Islet of Langerhans (tissue), 1 donor: ENCODE measurements at regions not wholly inside any gene's neighbourhood (a gene's known extent, or its start where the extent isn't known, plus 50 kb on each side); places are given as distances from the start of the nearest gene placed in this dataset.

Experiments used
- FAIRE-seq: peaks from one replicate; lab custom pipeline; 2011; peaks lifted over from hg19 to GRCh38; lab: Jason Lieb, UNC

DNA sequence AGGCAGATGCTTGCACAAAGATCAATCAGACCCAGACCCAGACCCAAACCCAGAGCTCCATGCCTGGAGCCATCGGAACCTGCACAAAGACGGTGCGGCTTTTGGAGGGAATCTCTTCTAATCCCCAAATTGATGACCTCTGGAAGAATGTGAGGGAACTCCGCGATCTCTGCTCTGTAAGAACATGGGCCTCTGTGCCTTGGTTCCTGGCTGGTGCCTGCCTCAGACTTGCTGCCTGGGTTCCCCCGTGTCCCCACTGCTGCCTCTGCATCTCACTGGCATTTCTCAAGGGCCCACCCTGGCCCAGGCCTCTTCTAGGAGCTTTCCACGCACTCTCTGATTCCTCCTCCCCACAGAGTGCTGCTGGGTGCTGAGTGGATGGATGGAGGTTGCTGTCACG, 1044.4 kb downstream of the TBC1D22A start:
- no peak for FAIRE-seq

DNA sequence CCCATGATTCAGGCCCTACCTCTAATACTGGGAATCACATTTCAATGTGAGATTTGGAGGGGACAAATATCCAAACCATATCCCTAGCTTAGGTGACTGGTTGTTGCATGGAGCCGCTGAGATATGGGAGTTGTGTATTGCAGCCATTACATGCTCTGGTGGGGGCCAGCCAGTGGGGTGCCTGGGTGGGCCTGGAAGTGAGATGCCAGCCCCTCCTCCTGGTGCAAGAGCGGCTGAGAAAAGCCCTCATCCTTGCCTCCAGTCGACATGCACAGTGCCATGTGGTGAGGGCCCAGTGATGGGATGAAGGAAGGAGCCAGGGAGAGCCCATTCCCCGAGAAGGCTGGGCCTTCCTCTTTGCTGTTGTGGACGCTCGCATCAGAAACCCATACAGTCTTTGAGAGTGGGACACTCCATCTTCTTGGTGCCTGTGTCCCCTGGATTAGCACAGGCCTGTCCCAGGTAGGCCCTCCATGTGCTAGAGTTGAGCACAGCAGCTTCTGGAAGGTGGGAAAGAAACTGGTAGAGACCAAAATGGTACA, 1043.0 kb downstream of the TBC1D22A start:
- FAIRE-seq: no peak

DNA sequence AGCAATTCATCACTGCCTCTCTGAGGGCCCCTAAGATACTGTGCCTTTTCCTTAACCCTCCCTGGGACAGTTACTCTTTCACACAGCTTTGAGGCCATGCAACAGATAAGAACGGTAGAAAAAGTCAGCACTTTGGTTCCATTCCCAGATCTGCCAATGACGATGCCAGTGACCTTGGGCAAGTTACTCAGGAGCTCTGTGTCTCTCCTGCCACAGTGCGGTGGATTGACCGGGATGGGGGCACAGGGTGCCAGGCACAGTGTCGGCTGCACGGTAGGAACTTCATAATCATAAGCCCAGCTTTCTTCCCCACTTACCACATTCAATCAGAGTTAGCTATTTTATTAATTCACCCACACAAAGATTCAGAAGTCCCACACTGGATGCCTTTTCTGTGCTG, 1041.8 kb downstream of the TBC1D22A start:
- no peak for FAIRE-seq

DNA sequence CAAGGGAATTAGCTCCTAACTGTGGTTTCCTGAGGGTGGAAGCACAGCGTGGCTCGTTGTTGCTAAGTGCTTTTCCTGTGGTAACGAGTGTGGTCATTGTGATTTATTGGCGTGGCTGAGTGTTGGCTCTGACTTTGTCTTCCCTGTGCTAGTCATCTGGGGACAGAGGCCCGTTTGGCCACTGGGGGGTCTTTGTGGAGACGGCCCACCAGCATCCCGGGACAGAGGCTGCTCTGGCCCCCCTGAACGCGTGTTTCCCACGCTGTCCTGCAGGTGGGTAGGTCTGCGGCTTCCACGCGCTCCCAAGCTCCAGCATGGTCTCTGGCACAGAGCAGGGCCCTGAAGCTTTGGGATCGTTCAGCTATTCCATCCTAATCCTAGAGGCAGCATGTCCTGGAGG, 1040.0 kb downstream of the TBC1D22A start:
- no peak for FAIRE-seq

DNA sequence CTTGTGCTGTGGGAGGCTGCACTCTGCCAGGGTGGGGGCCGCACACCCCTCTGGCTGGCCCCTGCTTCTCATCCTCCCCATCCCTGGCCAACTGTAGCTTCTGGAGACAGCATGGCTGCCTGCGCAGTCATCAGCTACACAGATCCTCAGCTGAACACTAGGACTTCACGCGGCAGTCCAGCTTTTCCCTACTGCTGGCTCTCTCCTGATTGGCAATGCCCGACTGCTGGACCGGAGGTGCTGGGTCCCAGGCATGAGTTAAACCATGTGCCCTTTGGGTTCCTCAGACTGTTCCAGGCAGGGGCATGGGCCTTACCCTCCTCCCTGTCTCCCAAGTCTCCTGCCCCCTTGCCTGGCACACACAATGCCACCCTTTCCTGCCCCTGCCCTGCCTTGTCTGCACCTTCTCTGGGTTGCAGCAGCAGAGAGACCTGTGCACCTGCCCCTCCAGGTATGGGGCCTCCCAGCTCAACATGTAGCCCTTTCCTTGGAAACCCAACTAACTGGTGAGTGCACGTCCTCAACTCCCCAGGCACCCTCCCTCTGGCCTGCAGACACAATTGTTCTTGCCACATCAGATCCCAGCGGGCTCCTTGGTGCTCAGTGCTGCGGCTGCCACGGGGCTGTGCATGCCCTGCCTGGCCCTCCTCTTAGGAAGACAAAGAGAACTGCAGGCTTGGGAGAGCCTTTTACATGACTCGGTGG, 1039.2 kb downstream of the TBC1D22A start:
- FAIRE-seq: no peak

DNA sequence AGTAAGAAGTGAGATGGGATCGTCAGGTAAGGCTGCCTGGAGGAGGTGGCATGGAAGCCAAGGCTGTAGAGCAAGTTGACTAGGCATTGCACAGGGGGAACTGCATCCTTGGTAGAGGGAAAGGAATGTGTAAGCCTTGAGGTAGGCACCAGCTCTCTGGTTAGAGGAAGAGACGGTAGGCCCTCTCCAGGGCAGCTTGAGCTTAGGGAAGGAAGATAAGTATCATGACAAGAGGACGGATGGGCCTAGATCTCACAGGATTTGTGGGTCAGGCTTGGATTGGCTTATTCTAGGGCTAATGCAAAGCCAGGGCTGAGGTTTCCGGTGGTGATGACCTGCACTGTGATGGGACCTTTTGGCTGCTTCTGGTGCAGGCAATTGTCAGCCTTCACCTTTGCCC, 1035.8 kb downstream of the TBC1D22A start:
- FAIRE-seq: no peak

DNA sequence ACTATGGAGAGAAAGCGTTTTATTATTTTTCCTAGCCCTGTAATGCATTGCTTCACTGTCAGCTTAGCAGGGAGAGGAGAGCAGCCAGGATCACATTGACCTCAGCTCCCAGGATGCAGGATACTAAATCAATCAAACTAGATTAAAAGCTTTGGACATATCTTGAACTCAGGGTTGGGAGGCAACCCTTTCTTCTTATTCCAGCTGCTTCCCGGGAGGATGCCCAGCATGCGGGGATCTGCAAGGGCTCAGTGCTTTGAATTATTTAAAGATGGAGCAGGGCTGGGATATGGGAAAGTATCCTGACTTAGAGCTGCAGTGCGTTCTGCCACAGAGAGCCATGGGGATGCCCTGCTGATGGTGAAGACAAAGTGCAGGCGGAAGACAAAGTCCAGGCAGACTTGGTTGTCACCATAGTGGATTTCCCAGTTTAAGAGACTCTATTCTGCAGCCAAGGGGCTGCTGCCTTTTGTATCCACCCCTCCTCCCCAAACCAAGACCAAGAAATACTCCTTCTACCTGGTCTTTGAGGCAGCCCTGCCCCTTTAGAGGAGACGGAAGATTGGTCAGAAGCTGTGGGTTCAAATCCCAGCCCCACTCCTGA, 1035.0 kb downstream of the TBC1D22A start:
- FAIRE-seq: no peak

DNA sequence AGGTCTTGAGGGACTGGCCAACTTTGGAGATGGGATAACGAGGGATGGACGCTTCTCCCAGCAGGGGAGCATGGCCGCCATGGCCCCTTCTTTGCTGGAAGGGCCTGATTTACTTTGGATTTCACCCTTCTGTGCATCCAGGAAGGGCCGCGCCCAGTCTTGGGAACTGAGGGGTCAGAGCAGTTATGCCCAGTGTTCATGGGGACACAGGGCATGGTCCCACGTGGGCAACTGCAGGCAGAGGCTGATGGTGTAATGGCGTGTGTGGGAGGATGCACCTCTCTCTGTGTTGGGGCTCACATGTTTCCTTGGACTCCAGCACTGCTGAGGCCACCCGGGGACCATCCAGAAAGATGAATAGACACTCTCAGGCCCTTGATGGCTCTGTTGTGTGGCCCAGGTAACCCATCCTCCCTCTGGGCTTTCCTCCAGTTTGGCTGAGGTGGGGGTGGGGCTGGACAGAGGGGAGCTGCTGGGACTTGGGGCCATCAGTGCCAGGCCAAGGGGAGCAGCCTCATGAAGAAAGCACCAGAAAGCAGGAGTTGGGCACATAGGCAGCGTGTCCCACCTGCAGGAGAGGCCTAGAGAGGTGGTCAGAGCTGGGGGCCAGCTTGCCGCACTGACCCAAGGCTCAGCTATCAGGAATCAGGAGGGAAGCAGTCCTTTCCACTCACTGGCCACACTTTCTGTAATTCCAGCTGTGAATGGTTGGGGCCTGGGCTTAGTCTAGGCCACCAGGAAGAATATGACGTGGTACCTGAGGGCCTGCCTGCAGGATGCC, 1033.9 kb downstream of the TBC1D22A start:
- no peak for FAIRE-seq

DNA sequence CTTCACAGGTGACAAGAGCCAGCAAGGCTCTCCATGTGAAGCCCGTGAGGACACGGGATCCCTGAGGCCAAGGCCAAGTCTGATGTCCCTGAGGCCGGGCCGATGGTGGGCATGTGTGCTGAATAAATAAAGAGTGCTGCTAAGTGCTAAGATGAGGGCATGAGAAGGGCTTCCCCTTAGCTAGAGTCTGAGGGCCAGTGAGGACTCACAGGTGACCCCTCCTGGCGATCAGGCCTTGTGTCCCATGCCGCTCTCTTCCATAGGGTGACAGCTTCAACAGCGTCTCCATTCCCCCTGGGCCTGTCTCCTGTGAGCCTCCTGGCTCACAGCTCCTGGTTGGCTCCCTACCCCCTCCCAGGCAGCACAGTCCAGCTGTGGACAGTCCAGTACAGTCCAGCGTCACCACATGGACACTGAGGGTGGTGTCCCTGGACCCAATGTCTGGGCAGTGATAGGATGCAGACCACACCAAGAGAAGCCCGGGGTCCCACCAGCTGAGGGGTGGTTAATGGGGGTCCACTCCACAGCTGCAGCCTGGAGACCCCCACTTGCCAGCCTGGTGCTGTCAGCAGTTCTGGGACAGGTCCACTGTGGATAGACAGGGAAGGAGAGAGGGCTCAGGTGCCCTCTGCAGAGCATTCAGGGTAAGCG, 1033.2 kb downstream of the TBC1D22A start:
- no peak for FAIRE-seq

DNA sequence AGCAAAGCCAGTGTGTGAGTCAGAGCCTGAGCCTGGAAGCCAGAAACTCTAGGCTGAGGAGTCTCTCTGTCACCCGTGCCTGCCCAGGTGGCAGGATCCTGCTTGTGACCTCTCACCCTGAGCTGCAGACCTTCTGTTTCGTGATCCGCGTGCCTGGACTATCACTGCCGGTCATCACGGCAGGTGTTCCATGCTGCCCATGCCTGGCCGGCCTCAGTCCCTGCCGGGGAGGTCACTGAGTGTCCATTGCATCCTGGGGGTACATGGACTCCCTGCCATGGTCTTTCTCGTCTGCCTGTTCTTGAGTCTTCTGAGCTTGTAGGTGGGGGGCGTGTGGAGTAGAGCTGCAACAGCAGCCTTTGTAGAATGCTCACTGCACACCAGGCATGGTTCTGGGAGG, 1032.4 kb downstream of the TBC1D22A start:
- no peak for FAIRE-seq

DNA sequence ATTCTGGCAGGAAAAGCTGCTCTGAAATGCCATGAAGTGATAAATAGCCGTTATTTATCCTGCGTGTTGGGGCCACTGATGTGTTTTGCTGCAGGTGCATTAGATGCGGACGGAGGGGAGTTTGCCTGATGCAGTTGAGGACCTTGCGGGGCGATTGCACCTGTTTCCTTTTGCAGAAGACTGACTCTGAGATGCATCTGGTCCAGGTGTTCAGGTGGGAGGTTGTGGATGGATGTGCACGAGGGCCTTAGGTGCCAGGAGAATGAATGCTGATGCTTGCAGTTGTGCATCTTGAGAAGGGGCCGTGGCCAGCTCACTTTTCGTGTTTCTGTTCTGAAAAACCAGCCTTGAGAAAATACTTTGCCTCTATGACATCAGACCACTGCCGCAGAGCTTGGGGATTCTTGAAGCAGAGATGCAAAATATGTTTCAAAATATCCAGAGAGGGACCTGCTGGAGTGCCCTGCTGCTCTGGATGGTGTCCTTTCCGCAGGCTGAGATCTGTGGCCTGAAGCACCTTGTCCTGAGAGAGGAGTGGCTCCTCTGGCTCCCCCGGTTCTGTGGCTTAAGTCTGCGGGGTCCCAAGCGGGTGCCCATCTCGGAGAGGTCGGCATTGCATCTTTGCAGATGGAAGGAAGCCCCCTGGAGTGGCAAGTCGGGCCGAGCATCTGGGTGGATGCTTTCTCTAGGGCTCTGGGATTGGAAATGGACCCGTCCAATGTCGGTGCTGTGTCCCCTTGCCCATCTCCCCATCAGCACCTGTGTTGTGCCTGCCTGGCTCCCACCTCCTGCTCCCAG, 1031.1 kb downstream of the TBC1D22A start:
- no peak for FAIRE-seq

DNA sequence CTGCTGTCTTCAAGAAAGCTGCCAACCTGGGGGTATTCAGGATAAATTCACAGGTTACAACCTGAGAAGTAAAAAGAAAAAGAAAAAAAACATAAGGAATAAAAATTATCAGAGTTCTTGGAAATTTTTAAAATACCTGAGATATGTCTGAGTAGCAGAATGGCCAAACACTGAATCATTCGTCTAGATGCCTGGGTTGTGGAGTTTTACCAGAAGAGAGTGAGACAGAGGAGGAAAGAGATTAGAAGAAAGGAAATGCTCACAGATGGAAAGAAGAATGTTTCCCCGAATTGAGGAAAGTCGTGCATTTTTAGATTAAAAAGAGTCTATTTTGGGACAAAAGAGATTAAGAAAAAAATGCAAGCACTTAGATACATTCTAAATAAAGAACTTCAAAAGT, 1026.7 kb downstream of the TBC1D22A start:
- FAIRE-seq: no peak

DNA sequence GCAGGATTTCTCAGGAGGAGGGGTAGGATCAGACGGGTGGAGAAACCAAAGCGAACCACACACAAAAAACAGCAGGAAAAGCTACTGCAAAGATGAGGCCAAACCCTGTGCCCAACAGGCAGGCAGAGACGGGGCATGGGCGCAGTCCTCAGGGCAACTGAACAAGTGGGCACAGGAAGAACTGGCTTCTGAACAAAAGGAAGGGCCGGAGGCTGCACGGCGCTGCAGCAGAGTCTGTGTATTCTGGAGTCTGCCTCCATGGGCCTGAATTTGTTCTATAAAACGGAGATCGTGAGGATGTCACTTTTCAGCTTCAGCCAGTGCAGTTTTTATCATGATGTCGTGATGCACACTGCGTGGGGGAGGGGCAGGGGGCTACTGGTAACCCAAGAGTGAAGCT, 1026.0 kb downstream of the TBC1D22A start:
- no peak for FAIRE-seq

DNA sequence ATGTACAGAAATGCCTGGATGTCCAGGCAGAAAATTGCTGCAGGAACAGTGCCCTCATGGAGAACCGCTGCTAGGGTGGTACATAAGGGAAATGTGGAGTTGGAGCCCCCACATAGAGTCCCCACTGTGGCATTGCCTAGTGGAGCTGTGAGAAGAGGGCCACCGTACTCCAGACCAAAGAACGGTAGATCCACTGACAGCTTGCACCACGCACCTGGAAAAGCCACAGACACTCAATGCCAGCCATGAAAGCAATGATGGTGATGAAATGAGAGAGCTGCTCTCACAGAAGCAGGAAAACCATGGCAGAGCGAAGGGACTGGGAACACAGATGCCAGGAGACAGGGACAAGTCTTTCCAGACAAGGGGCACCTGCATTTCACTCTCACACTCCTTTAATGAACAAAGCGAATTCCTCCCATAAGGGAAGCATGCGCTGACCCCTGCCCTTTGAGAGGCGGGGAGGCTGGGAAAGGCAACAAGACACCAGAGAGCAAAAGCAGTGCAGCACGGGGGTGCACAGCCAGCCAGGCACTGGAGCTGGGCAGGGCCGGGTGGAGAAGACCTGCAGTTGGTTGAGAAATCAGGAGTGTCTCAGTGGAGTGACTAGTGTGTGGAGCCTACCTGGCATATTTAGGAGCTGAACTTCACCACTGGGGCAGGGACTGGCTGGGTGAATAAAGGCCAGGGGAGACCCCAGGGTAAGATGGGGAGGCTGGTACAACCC, 1025.2 kb downstream of the TBC1D22A start:
- no peak for FAIRE-seq

DNA sequence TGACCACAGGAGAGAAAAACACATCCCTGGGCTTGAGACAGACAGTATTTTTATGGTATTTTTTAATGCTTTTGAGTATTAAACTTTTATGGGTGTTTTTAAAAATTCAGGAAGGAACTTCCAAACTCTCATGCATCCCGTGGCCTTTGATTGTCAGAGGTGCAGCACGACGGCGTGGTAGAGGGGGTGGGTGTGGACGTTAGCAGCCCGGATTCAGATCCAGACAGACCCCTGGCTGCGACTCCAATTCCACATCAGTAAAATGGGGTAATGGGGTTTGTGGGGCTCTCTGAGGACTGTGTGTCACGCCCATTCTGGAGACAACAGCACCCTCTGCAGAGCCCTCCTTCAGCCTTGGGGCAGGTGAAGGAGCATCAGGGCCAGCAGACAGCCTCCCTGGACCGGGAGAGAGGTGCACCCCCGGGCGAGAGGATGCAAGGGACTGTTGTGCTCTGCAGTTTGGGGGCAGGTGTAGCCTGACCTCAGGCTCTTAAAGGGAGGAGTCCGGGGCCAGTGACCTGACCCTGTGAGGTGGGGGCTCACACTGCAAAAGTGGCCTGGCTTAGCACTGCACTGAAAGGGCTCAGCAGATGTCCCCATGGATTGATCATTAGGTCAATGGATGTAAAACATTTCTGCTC, 1024.3 kb downstream of the TBC1D22A start:
- FAIRE-seq: no peak

DNA sequence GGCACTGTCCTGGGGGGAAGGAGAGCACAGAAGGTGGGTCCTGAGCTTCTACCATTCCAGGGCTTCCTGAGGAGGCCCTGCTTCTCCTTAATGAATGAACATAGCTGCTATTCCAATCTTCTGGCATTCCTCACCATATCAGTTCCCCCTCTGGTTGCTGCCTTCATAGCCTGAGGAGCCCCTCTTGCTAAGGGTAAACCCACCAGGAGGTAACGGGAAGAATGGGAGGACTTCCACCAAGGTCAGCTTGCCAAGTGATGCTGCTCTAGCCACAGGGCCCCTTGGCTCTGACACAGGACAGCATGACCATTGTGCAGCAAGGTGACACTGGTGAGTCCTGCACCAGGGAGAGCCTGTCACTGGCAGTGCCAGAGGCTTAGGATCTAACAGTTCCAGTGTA, 1022.5 kb downstream of the TBC1D22A start:
- no peak for FAIRE-seq

DNA sequence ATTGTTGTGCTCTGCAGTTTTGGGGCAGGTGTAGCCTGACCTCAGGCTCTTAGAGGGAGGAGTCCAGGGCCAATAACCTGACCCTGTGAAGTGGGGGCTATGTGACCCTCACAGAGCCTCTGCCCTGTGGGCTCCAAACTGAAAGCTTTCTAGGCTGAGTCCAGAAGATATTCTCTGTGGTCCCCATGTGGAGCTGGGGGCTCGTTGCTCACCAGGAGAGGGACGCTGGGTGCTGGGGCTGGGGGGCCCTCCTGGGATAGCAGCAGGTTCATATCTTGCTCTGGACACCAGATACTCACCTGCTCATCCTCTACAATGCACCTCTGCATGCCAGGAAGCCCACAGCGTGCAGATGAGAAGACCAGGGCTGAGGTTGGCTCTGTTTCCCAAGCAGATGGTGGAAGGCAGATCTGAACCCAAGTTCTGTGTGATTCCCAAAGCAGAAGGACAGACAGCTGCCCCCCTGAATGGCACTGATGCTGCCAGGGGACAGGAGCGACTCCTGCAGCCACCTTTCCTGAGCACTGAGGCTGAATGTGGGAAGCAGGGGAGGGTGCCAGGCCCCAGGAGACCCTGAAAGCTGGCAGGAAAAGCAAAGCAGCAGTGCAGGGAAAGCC, 1022.0 kb downstream of the TBC1D22A start:
- FAIRE-seq: no peak

DNA sequence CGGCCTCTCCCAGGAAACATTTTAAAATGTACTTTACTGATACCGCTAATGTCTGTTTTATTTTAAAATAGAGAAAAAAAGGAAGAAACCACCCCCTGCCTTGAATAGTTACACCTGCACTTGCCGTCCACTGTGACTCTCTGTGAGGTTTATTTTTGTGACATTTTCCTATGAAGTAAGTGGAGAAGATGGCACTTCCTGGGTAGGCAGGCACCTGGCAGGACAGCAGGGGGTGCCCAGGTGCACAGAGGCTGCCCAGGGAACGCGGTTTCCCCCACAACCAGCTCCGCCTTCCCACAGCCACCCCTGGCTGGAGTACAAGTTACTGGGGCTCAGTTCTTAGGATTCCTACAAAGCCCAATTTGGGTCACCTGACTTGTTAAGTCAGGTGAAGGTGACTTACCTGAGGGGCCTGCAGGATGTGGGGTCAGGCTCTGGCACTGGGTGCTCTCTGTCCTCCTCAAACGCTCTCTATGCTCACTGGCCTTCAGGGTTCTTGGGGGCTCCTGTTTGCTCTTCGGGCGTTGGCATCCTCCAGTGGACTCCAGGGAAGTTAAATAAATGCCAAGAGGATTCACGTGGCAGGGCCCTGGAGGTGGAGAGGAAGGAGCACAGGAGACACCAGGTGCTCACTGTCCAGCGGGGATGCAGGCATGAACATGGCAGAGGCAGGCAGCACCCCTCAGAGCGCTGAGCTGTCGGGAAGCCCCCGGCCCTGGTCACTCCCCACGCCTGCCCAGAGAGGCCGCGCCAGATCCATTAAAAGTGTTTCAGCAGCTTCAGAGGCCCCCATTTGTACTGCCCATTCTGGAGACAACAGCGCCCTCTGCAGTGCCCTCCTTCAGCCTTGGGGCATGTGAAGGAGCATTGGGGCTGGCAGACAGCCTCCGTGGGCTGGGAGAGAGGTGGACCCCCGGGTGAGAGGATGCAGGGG, 1021.2 kb downstream of the TBC1D22A start:
- FAIRE-seq: no peak
